ENCODE measurements at regions not wholly inside any gene's neighbourhood (a gene's known extent, or its start where the extent isn't known, plus 50 kb on each side); places are given as distances from the start of the nearest gene placed in this dataset.

GRCh38 chrX:25754399-25754798 is 383.7 kb upstream of the MAGEB18 start:
- no peaks in the 10 kb centered on the region for H3K9me3 ChIP-seq (ENCODE audit: low read length)
- no peaks in the 10 kb centered on the region for H3K27me3 ChIP-seq (ENCODE audit: insufficient read depth, low read depth, low read length)
- H3K9ac ChIP-seq (ENCODE audit: low read length), result no peak overlapping the region
- no peaks in the 10 kb centered on the region for H3K79me2 ChIP-seq (replicated peaks; ENCODE audit: insufficient read depth, low read length)
- no peak overlapping the region for H3K4me2 ChIP-seq (ENCODE audit: low read length)
- H3K36me3 ChIP-seq (ENCODE audit: insufficient read depth, low read length), result no peaks in the 10 kb centered on the region
- H4K20me1 ChIP-seq (ENCODE audit: insufficient read depth), result no peaks in the 10 kb centered on the region
- TF ChIP-seq, protein P1, sequence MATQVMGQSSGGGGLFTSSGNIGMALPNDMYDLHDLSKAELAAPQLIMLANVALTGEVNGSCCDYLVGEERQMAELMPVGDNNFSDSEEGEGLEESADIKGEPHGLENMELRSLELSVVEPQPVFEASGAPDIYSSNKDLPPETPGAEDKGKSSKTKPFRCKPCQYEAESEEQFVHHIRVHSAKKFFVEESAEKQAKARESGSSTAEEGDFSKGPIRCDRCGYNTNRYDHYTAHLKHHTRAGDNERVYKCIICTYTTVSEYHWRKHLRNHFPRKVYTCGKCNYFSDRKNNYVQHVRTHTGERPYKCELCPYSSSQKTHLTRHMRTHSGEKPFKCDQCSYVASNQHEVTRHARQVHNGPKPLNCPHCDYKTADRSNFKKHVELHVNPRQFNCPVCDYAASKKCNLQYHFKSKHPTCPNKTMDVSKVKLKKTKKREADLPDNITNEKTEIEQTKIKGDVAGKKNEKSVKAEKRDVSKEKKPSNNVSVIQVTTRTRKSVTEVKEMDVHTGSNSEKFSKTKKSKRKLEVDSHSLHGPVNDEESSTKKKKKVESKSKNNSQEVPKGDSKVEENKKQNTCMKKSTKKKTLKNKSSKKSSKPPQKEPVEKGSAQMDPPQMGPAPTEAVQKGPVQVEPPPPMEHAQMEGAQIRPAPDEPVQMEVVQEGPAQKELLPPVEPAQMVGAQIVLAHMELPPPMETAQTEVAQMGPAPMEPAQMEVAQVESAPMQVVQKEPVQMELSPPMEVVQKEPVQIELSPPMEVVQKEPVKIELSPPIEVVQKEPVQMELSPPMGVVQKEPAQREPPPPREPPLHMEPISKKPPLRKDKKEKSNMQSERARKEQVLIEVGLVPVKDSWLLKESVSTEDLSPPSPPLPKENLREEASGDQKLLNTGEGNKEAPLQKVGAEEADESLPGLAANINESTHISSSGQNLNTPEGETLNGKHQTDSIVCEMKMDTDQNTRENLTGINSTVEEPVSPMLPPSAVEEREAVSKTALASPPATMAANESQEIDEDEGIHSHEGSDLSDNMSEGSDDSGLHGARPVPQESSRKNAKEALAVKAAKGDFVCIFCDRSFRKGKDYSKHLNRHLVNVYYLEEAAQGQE (IDR thresholded peaks at IDR 0.05; ENCODE audit: borderline replicate concordance), result no peak
- TF ChIP-seq MXI1 (conservative IDR thresholded peaks at IDR 0.05; ENCODE audit: poor library complexity, severe bottlenecking) (no peak), RAD21 (conservative IDR thresholded peaks at IDR 0.05) (no peak)
- no peaks in the 10 kb centered on the region for H3F3A ChIP-seq (ENCODE audit: insufficient read depth, low read length, poor library complexity, severe bottlenecking)
- no peaks in the 10 kb centered on the region for H3K9me2 ChIP-seq (ENCODE audit: insufficient read depth, low read length)
- no peak overlapping the region for H2AFZ ChIP-seq (ENCODE audit: low read depth, low read length)
- H3K27ac ChIP-seq (ENCODE audit: low read length), result no peak overlapping the region
- no peak overlapping the region for H3K4me3 ChIP-seq (ENCODE audit: low read length)

DNA sequence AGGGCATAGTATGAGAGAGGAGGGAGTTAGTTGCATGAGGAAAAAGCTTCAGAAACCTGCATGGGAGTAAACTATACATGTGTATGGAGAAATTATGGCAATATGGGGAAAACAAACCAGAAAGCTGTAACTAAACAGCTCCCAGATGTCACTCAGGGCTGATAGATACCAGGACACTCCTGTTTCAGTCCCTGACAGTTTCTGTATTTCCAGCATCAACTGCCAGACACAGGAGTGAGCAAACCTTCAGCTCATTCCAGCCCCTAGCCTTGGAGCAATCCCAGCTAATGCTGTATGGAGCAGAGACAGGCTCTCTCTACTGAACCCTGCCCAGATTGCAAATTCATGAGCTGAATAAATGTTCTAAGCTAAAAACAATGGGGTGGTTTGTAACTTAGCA is 382.9 kb upstream of the MAGEB18 start:
- H2AFZ ChIP-seq (ENCODE audit: low read depth, low read length), result no peak overlapping the region
- no peaks in the 10 kb centered on the region for H3F3A ChIP-seq (ENCODE audit: insufficient read depth, low read length, poor library complexity, severe bottlenecking)
- TF ChIP-seq, protein P2, sequence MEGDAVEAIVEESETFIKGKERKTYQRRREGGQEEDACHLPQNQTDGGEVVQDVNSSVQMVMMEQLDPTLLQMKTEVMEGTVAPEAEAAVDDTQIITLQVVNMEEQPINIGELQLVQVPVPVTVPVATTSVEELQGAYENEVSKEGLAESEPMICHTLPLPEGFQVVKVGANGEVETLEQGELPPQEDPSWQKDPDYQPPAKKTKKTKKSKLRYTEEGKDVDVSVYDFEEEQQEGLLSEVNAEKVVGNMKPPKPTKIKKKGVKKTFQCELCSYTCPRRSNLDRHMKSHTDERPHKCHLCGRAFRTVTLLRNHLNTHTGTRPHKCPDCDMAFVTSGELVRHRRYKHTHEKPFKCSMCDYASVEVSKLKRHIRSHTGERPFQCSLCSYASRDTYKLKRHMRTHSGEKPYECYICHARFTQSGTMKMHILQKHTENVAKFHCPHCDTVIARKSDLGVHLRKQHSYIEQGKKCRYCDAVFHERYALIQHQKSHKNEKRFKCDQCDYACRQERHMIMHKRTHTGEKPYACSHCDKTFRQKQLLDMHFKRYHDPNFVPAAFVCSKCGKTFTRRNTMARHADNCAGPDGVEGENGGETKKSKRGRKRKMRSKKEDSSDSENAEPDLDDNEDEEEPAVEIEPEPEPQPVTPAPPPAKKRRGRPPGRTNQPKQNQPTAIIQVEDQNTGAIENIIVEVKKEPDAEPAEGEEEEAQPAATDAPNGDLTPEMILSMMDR (IDR thresholded peaks at IDR 0.05; ENCODE audit: poor library complexity, severe bottlenecking), result no peak
- TF ChIP-seq POLR2AphosphoS5 (IDR thresholded peaks at IDR 0.05), result no peak
- no peak for TF ChIP-seq MXI1 (conservative IDR thresholded peaks at IDR 0.05; ENCODE audit: poor library complexity, severe bottlenecking)
- no peak for TF ChIP-seq RAD21 (conservative IDR thresholded peaks at IDR 0.05)
- no peak for TF ChIP-seq TAF1 (IDR thresholded peaks at IDR 0.05; ENCODE audit: low read depth)
- TF ChIP-seq EZH2 (IDR thresholded peaks at IDR 0.05; ENCODE audit: borderline replicate concordance, insufficient read depth, low read length, poor library complexity, severe bottlenecking), result no peak
- no peak for TF ChIP-seq SMC3 (conservative IDR thresholded peaks at IDR 0.05; ENCODE audit: poor library complexity)
- TF ChIP-seq EP300 (conservative IDR thresholded peaks at IDR 0.05; ENCODE audit: poor library complexity, severe bottlenecking), result no peak
- TF ChIP-seq, protein P1 (IDR thresholded peaks at IDR 0.05; ENCODE audit: borderline replicate concordance), result no peak
- H3K79me2 ChIP-seq (replicated peaks; ENCODE audit: insufficient read depth, low read length), result no peaks in the 10 kb centered on the region
- H3K36me3 ChIP-seq (ENCODE audit: insufficient read depth, low read length), result no peaks in the 10 kb centered on the region
- H4K20me1 ChIP-seq (ENCODE audit: insufficient read depth), result no peaks in the 10 kb centered on the region
- H3K9me2 ChIP-seq (ENCODE audit: insufficient read depth, low read length), result no peaks in the 10 kb centered on the region
- H3K4me2 ChIP-seq (ENCODE audit: low read length), result no peak overlapping the region
- H3K9me3 ChIP-seq (ENCODE audit: low read length), result no peaks in the 10 kb centered on the region
- no peak overlapping the region for H3K9ac ChIP-seq (ENCODE audit: low read length)
- no peaks in the 10 kb centered on the region for H3K27me3 ChIP-seq (ENCODE audit: insufficient read depth, low read depth, low read length)
- H3K27ac ChIP-seq (ENCODE audit: low read length), result no peak overlapping the region
- H3K4me3 ChIP-seq (ENCODE audit: low read length), result no peak overlapping the region

Measured in neural cell (in vitro differentiated cells).